Activated CD8-positive, alpha-beta memory T cell treated with anti-CD3 and anti-CD28 coated beads for 24 hours (primary cell): ENCODE measurements at regions not wholly inside any gene's neighbourhood (a gene's known extent, or its start where the extent isn't known, plus 50 kb on each side); places are given as distances from the start of the nearest gene placed in this dataset.

Source experiments
- DNase-seq: peaks from one replicate; pipeline ENCODE4 v3.0.0-alpha.2; 2020

- DNase-seq = no peak
Measured at GRCh38 chr15:95353512-95353911, 977.0 kb upstream of the NR2F2 start.

GRCh38 chr15:95359966-95360365 is 970.5 kb upstream of the NR2F2 start:
- DNase-seq = no peak

GRCh38 chr15:95362306-95362705 is 968.2 kb upstream of the NR2F2 start:
- no peak for DNase-seq

GRCh38 chr15:95363646-95364045 is 966.9 kb upstream of the NR2F2 start:
- no peak for DNase-seq

- no peak for DNase-seq
Measured at GRCh38 chr15:95365511-95366107, 964.9 kb upstream of the NR2F2 start.

GRCh38 chr15:95368191-95368590 is 962.3 kb upstream of the NR2F2 start:
- DNase-seq = no peak

- no peak for DNase-seq
Measured at GRCh38 chr15:95368755-95369601, 961.5 kb upstream of the NR2F2 start.

GRCh38 chr15:95370291-95370690 is 960.2 kb upstream of the NR2F2 start:
- no peak for DNase-seq

GRCh38 chr15:95371664-95372063 is 958.8 kb upstream of the NR2F2 start:
- DNase-seq = no peak

- DNase-seq = no peak
Measured at GRCh38 chr15:95375281-95375680, 955.2 kb upstream of the NR2F2 start.

GRCh38 chr15:95377258-95377852 is 953.1 kb upstream of the NR2F2 start:
- DNase-seq = no peak

- DNase-seq = no peak
Measured at GRCh38 chr15:95394186-95395067, 936.1 kb upstream of the NR2F2 start.

GRCh38 chr15:95400428-95400827 is 930.1 kb upstream of the NR2F2 start:
- no peak for DNase-seq

- DNase-seq = no peak
Measured at GRCh38 chr15:95401587-95401986, 928.9 kb upstream of the NR2F2 start.

- no peak for DNase-seq
Measured at GRCh38 chr15:95405447-95405846, 925.1 kb upstream of the NR2F2 start.

GRCh38 chr15:95407534-95407933 is 923.0 kb upstream of the NR2F2 start:
- no peak for DNase-seq

GRCh38 chr15:95409211-95409610 is 921.3 kb upstream of the NR2F2 start:
- no peak for DNase-seq

GRCh38 chr15:95409626-95410310 is 920.7 kb upstream of the NR2F2 start:
- no peak for DNase-seq

- DNase-seq = no peak
Measured at GRCh38 chr15:95410757-95411156, 919.7 kb upstream of the NR2F2 start.

- DNase-seq = no peak
Measured at GRCh38 chr15:95416576-95416975, 913.9 kb upstream of the NR2F2 start.

- DNase-seq = no peak
Measured at GRCh38 chr15:95417761-95418160, 912.7 kb upstream of the NR2F2 start.

GRCh38 chr15:95422255-95422654 is 908.2 kb upstream of the NR2F2 start:
- DNase-seq = no peak

- DNase-seq = no peak
Measured at GRCh38 chr15:95425859-95426258, 904.6 kb upstream of the NR2F2 start.
